ENCODE measurements at regions not wholly inside any gene's neighbourhood (a gene's known extent, or its start where the extent isn't known, plus 50 kb on each side); places are given as distances from the start of the nearest gene placed in this dataset.

- no peak overlapping the region for H3K9ac ChIP-seq
- no peaks in the 10 kb centered on the region for H3K4me1 ChIP-seq
- H3K27me3 ChIP-seq (ENCODE audit: control insufficient read depth, insufficient read depth, low read length) = no peaks in the 10 kb centered on the region
- H3K27ac ChIP-seq = no peak overlapping the region
- H3K9me3 ChIP-seq (ENCODE audit: control insufficient read depth, low read length) = no peaks in the 10 kb centered on the region
- H3K79me2 ChIP-seq = no peaks in the 10 kb centered on the region
- TF ChIP-seq, protein P1, sequence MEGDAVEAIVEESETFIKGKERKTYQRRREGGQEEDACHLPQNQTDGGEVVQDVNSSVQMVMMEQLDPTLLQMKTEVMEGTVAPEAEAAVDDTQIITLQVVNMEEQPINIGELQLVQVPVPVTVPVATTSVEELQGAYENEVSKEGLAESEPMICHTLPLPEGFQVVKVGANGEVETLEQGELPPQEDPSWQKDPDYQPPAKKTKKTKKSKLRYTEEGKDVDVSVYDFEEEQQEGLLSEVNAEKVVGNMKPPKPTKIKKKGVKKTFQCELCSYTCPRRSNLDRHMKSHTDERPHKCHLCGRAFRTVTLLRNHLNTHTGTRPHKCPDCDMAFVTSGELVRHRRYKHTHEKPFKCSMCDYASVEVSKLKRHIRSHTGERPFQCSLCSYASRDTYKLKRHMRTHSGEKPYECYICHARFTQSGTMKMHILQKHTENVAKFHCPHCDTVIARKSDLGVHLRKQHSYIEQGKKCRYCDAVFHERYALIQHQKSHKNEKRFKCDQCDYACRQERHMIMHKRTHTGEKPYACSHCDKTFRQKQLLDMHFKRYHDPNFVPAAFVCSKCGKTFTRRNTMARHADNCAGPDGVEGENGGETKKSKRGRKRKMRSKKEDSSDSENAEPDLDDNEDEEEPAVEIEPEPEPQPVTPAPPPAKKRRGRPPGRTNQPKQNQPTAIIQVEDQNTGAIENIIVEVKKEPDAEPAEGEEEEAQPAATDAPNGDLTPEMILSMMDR (IDR thresholded peaks at IDR 0.05) = no peak
- H3K4me2 ChIP-seq (ENCODE audit: low read length) = no peak overlapping the region
- no peak overlapping the region for H2AFZ ChIP-seq
- no peaks in the 10 kb centered on the region for H3K36me3 ChIP-seq (ENCODE audit: control insufficient read depth, insufficient read depth, low read length)
- H3K4me3 ChIP-seq (ENCODE audit: low read depth, low read length) = no peak overlapping the region
These were observed 238.0 kb downstream of the BCL11B start for GRCh38 chr14:99033951-99034350.

DNA sequence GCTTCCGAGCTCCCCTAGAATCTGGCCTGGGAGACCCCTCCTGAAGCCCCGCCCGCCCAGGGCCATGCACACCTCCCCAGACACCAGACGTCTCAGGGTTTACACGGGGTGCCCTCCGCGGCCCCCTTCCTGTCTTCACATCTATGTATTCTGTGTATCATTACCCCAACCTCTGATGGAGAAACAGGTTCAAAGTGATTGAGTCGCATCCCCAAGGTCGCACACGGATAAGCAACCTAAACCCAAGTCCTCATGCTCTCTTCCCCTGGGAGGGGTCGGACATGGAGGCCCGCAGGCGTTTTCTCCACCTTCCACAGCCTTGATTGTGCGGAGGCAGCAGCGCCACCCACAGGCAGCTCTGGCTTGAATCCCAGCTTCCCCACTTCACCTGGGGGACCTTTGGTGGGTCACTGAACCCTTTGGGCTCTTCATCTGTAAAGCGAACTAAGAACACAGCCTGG lies 237.3 kb downstream of the BCL11B start:
- Histone ChIP-seq H3K36me3 (ENCODE audit: control insufficient read depth, insufficient read depth, low read length) (no peaks in the 10 kb centered on the region), H3K4me1 (no peaks in the 10 kb centered on the region), H3K79me2 (no peaks in the 10 kb centered on the region), H2AFZ (no peak overlapping the region), H3K4me2 (ENCODE audit: low read length) (no peak overlapping the region), H3K27ac (no peak overlapping the region), H3K9ac (no peak overlapping the region), H3K9me3 (ENCODE audit: control insufficient read depth, low read length) (no peaks in the 10 kb centered on the region), H3K27me3 (ENCODE audit: control insufficient read depth, insufficient read depth, low read length) (no peaks in the 10 kb centered on the region), H3K4me3 (ENCODE audit: low read depth, low read length) (no peak overlapping the region)
- TF ChIP-seq, protein P1 (IDR thresholded peaks at IDR 0.05) = no peak

DNA sequence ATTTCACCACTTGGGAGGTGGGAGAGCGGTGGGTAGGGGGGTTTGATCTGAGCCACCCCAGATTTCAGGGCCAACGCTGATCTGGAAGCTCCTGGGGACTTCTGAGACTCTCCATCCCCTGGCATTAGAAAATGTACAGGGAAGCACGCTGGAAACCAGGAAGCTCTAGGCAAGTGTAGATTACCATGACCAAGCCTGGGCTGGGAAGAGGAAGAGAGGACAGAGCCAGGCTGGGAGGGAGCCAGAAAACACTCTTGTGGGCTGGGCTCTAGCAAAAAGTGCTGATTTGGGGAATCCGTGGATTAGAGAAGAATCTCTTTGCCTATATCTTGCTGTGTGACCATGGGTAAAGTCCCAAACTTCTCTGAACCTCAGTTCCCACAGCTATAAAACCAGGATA lies 236.7 kb downstream of the BCL11B start:
- H3K9ac ChIP-seq = no peak overlapping the region
- no peak overlapping the region for H3K4me2 ChIP-seq (ENCODE audit: low read length)
- H3K27me3 ChIP-seq (ENCODE audit: control insufficient read depth, insufficient read depth, low read length) = no peaks in the 10 kb centered on the region
- no peaks in the 10 kb centered on the region for H3K36me3 ChIP-seq (ENCODE audit: control insufficient read depth, insufficient read depth, low read length)
- no peaks in the 10 kb centered on the region for H3K79me2 ChIP-seq
- no peak overlapping the region for H3K4me3 ChIP-seq (ENCODE audit: low read depth, low read length)
- TF ChIP-seq, protein P1 (IDR thresholded peaks at IDR 0.05) = no peak
- no peaks in the 10 kb centered on the region for H3K9me3 ChIP-seq (ENCODE audit: control insufficient read depth, low read length)
- no peak overlapping the region for H3K27ac ChIP-seq
- H2AFZ ChIP-seq = no peak overlapping the region
- no peaks in the 10 kb centered on the region for H3K4me1 ChIP-seq

- Histone ChIP-seq H3K9me3 (ENCODE audit: control insufficient read depth, low read length) (no peaks in the 10 kb centered on the region), H3K4me3 (ENCODE audit: low read depth, low read length) (no peak overlapping the region), H3K79me2 (no peaks in the 10 kb centered on the region), H3K27me3 (ENCODE audit: control insufficient read depth, insufficient read depth, low read length) (no peaks in the 10 kb centered on the region), H2AFZ (no peak overlapping the region), H3K4me1 (no peaks in the 10 kb centered on the region), H3K4me2 (ENCODE audit: low read length) (no peak overlapping the region), H3K9ac (no peak overlapping the region), H3K27ac (no peak overlapping the region), H3K36me3 (ENCODE audit: control insufficient read depth, insufficient read depth, low read length) (no peaks in the 10 kb centered on the region)
- TF ChIP-seq, protein P1 (IDR thresholded peaks at IDR 0.05) = no peak
These were observed 236.0 kb downstream of the BCL11B start for GRCh38 chr14:99035712-99036610.
